ENCODE measurements at regions not wholly inside any gene's neighbourhood (a gene's known extent, or its start where the extent isn't known, plus 50 kb on each side); places are given as distances from the start of the nearest gene placed in this dataset.

GRCh38 chr1:34655875-34656240, 99.0 kb upstream of the GJB5 start:
- TF ChIP-seq CTCF (IDR thresholded peaks at IDR 0.05): no peak
- TF ChIP-seq POLR2AphosphoS5 (IDR thresholded peaks at IDR 0.05): no peak
- TF ChIP-seq POLR2A (IDR thresholded peaks at IDR 0.05): no peak

Data from prostate gland (tissue), 2 donors.